GM19043 (cell line): ENCODE measurements at regions not wholly inside any gene's neighbourhood (a gene's known extent, or its start where the extent isn't known, plus 50 kb on each side); places are given as distances from the start of the nearest gene placed in this dataset.

Source experiments
- ATAC-seq: cut with Tn5 transposase; IDR thresholded peaks from one replicate; pipeline ENCODE4 v1.9.1; 2021; ENCODE audit warnings: low read depth; ENCODE audit not compliant: unreplicated experiment

DNA sequence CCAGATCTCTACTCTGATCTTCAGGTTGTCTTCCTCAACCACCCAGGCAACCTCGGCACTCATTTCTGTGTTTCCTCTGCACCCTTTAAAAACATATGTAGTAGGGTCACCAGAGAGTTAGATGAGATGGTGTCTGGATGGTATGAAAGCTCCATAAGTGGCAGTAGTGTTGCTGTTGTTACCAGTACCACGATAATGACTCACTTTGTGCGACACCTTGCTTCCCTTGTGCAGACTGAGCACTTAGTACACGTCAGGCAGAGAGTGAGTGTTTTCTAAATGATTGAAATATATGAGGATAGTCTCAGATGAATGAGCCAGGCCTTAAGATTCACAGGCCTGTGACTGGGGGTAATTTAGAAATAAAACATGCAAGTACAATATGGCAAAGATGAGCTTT, 188.7 kb downstream of the MAF start:
- ATAC-seq = no peak

- no peak for ATAC-seq
These were observed 189.2 kb downstream of the MAF start for GRCh38 chr16:79411357-79411756.

- no peak for ATAC-seq
These were observed 190.6 kb downstream of the MAF start for GRCh38 chr16:79409978-79410377.

DNA sequence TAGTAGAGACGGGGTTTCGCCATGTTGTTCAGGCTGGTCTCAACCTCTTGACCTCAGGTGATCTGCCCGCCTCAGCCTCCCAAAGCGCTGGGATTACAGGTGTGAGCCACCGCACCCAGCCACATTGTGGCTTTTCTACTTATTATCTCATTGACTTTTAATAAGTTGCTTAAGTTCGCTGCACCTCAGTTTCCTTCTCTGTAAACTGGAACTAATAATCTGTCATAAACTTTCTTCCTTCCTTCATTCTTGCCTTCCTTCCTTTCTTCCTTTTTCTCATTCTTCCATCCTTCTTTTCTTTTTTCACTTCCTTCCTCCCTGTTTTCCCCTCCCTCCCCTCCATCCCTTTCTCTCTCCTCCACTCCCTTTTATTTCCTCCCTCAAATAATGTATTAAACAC, 192.2 kb downstream of the MAF start:
- ATAC-seq = no peak

- ATAC-seq = no peak
These were observed 192.9 kb downstream of the MAF start for GRCh38 chr16:79407461-79408135.

DNA sequence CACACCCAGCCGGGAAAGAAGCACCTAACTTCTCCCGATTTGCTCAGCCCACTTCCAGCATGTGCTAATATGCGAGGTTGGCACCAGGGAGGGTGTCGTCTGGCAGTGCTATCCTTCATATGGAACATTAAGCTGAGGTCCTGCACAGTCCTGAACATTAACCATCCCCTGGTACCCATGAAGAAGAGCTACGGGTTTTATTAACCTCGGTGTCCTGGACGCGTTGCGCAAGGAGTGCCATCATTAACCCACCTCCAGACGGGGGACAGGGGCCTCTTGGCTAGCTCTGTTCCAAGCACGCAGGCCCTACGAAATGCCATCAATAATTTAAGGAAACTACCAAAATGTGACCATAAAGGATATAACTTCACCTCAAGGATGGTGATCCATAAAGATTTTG, 193.5 kb downstream of the MAF start:
- no peak for ATAC-seq

DNA sequence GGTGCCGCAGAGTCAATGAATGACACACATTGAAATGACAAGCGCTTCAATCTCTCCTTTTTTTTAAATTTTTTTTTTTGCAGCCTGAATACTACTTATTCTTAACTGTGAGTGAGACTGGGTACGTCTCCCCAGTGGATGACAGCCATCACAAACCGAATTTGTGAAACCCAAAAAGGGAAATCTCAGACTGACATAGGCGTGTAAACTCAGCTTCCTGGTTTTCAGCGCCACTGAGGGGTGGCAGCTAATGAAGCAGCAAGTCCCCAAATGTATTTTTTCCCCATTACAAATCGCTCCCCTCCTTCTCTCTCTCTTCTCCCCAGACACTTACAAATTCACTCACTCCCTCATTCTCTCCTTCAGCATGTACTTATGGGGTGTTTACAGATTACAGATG, 196.0 kb downstream of the MAF start:
- ATAC-seq = no peak

DNA sequence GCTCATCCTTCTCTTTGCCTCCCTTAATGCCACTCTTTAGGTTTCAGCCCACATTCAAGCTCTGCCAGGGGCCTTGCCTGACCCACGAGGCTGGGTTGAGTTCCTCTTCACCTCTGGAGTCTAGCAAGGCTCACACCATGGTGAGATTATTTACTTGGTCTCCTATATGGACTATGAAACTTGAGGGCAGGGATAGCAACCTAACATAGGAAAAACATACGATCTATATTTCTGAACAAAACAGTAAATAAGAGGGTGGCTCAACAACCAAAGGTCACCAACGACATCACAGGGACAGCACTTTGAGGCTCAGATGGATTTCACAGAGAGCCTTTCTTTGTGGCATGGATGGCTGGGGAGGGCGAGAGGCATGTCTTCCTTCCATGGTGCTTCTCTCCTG, 197.0 kb downstream of the MAF start:
- ATAC-seq = no peak

DNA sequence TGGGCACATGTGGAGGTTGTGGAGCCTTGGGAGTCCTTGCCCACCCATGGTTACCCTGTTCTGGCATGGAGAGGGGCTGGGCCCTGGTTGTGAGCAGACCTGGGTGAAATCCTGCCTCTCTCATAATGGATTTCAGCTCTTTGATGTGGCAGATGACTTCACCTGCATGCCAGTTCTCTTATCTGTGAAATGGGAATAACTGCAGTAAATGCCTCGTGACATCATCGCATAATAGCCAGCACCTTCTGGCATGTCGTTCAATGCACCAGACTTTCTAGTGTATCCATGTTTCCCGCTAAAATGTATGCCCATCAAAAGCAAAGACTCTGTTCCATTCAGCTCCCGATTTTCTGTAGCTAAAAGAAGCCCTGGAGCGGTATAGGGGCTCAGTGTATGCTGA, 197.6 kb downstream of the MAF start:
- no peak for ATAC-seq

GRCh38 chr16:79402356-79402755, 198.2 kb downstream of the MAF start:
- ATAC-seq = no peak

DNA sequence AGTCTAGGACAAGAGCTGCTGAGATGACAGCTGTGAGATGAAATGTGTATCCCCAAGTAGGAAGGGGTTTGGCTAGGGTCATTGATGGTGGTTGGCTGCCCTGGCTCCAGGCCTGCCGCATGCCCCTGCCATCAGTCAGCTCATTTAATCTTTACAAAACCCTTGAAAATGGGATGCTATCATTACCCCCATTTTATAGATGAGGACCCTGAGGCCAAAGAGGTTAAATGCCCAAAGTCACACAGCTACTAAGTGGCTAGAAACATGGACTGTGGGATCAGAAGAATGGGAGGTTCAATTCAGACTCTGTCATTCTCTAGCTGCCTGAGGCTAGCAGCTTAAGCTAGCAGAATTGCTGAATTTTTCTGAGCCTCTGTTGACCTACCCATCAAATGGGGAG, 198.8 kb downstream of the MAF start:
- ATAC-seq = no peak

DNA sequence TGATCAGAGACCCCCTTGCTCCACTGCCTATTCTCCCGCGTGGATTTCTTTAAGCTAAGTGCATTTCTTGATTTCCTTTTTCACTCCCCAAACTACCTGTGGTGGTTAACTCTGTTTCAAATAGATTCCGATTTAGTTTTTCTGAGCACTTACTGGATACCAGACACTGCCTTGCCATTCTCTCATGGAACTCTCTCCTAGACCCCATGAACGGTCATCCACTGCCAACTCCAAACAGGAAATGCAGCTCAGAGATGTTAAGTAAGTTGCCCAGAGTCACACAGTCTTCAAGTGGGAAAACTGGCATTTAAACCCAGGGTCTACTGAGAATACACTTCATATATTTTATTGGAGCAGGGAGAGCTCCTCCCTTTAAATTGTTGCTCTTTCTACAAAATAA, 199.4 kb downstream of the MAF start:
- ATAC-seq = no peak

GRCh38 chr16:79400462-79401149, 199.9 kb downstream of the MAF start:
- ATAC-seq = no peak

DNA sequence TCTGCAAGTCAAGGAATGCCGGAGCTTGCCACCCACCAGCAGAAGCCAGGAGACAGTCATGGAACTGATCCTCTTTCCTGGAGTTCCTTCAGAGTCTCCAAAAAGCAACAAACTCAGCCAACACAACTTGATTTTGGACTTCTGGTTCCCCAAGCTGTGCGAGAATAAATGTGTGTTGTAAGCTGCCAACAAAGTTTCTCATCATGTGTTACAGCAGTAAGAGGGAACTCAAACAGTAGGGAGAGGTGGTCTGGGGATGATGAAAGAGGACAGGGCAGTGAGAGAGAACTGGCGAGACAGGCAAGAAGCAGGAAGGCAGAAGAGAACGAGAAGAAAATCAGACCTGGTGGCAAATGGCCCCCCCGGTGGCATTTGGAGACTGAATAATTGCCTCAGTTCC, 204.9 kb downstream of the MAF start:
- no peak for ATAC-seq

GRCh38 chr16:79394206-79394605, 206.3 kb downstream of the MAF start:
- ATAC-seq = no peak

DNA sequence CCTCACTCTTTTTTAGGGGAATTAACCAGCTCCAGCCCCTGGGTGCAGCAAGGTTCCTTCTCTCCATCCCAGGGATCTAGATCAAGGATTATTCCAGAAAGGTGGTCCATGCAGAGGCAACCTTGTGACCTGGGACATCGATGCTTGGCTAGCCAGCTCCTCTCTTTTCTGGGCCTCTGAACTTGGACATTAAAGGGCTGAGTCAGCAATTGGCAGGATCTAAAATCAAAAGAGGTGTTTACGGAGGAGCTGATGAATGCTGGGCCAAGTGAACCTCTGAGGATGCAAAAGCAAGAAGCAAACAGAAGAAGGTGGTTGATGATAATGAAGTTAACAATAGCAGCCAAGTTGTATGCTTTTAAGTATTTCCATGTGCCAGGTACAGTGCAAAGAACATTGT, 207.0 kb downstream of the MAF start:
- ATAC-seq = no peak

DNA sequence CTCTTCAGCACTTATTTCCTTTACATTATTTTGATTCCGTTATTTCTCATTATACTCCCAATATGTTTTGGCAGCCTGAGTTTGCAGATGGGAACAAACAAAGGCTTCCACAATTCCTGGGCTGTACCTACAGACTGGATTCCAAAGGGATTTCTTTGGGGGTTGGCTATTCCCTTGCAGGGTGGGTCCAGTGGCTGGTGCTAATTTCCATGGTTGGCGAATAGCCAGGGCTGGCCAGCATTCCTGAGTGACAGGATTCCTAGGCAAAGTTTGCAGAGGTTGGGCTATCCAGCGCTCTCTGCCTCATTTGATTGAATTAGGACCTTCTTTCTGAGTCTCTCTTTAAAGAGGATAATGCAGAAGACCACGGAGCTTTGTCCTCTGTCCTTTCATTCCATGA, 207.4 kb downstream of the MAF start:
- no peak for ATAC-seq

DNA sequence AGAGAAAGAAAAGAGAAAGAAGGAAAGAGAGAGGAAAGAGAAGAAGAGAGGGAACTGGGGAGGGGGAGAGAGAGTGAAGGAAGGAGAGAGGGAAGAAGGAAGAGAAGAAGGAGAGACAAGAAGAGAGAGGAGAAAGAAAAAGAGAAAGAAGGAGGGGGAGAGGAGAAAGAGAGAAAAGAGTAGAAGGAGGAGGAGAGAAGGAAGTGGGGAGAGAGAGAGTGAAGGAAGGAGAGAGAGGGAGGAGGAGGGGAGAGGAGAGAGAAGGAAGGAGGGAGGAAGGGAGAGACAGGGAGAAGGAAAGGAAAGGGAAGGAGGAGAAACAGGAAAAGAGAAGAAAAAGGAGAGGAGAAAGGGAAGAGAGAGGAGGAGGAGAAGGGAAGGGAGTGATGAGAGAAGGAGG, 208.5 kb downstream of the MAF start:
- no peak for ATAC-seq

DNA sequence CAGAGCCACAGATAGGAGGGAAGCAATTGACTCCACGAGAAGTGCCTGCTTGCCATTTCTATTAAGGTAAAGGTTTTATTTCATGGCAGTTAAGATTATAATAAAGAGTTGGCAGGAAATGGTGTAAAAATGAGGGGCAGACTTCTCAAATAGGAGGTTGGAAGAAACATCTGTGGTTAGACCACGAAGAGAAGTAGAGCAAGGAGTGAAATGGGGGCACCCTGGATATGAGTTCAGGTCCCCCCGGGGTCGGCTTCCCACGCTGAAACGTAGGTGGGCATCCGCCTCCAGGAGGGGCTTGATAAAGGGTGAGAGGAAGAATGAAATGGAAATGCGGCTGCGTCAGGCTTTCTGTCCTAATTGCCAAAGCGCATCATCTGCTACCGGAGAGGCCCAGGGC, 209.1 kb downstream of the MAF start:
- no peak for ATAC-seq

DNA sequence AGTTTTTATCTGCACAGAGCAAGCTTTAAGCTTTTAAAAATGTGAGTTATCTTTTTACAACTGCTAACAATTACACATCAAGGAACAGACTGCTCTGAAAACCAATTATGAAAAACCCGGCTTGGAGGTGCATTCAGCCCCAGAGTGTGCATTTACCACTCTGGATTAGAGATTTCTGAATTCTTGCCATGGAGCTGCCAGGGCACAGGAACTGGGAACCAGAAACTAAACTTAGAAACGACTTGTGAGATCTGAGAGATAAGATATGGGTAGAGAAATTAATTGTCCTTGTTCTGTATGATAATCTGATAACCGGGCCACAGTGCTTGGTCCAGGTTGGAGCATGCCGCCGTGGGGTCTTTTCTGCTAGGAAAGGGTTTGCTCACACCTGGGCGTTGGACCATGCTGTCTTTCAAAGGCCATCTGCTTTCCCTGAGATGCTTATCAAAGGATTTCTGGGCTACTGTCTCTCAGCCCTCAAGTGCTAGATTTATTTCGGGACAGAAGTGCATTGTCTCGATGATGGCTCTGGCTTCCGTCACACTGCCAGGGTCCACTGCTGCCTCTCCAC, 210.0 kb downstream of the MAF start:
- ATAC-seq = no peak

GRCh38 chr16:79388396-79388795, 212.1 kb downstream of the MAF start:
- ATAC-seq = no peak

GRCh38 chr16:79386299-79386698, 214.2 kb downstream of the MAF start:
- ATAC-seq = no peak
